WTC11 (cell line): ENCODE measurements at regions not wholly inside any gene's neighbourhood (a gene's known extent, or its start where the extent isn't known, plus 50 kb on each side); places are given as distances from the start of the nearest gene placed in this dataset.

ENCODE experiments used
- ATAC-seq: fragments of 200-7000 bp; cut with Tn5 transposase; 2 replicates; pipeline ENCODE4 v1.10.0; 2021; ENCODE audit warnings: mild to moderate bottlenecking, moderate library complexity
- CTCF ChIA-PET: fragments of 300-600 bp; sonication (Branson Sonifier 250); formaldehyde crosslinking; loops from one replicate; lab custom pipeline; 2021; ENCODE audit warnings: antibody characterized with exemption; lab: Charles Lee
- POLR2A ChIA-PET: fragments of 350-600 bp; sonication (Branson Sonifier 250); formaldehyde crosslinking; loops from one replicate; lab custom pipeline; 2021; ENCODE audit warnings: antibody characterized with exemption; lab: Charles Lee
- DNase-seq: peaks from one replicate; pipeline ENCODE4 v3.0.0; 2021; ENCODE audit warnings: low spot score
- H3K27ac Mint-ChIP-seq: 2 replicates; pipeline ENCODE4 v1.8.0; 2021; ENCODE audit warnings: mixed read lengths
- H3K27me3 Mint-ChIP-seq: 2 replicates; pipeline ENCODE4 v1.8.0; 2021; ENCODE audit warnings: low read depth, mild to moderate bottlenecking, moderate library complexity, mixed read lengths
- H3K36me3 Mint-ChIP-seq: 2 replicates; pipeline ENCODE4 v1.8.0; 2021; ENCODE audit warnings: mixed read lengths
- H3K4me1 Mint-ChIP-seq: 2 replicates; pipeline ENCODE4 v1.8.0; 2022; ENCODE audit warnings: mixed read lengths
- H3K4me3 Mint-ChIP-seq: 2 replicates; pipeline ENCODE4 v1.8.0; 2021; ENCODE audit warnings: mild to moderate bottlenecking, moderate library complexity, mixed read lengths
- H3K9me3 Mint-ChIP-seq: 2 replicates; pipeline ENCODE4 v1.8.0; 2021; ENCODE audit warnings: mixed read lengths
- AFF4 ChIP-seq: sonication (generic); formaldehyde crosslinking; IDR thresholded peaks from 2 replicates; pipeline ENCODE4 v1.8.1; 2023; ENCODE audit warnings: mild to moderate bottlenecking, missing genetic modification reagents, borderline replicate concordance
- AR ChIP-seq: fragments of 250-450 bp; sonication (Bioruptor Pico); IDR thresholded peaks from 2 replicates; pipeline ENCODE4 v1.9.0; 2021; ENCODE audit warnings: mild to moderate bottlenecking
- CREB1 ChIP-seq: sonication (generic); formaldehyde crosslinking; IDR thresholded peaks from 2 replicates; pipeline ENCODE4 v1.8.0; 2023; ENCODE audit warnings: mild to moderate bottlenecking, missing genetic modification reagents
- EMX1 ChIP-seq: fragments of 250-450 bp; sonication (Bioruptor Pico); IDR thresholded peaks from 2 replicates; pipeline ENCODE4 v1.8.0; 2021; ENCODE audit warnings: mild to moderate bottlenecking
- ERG ChIP-seq: fragments of 250-450 bp; sonication (Bioruptor Pico); IDR thresholded peaks from 2 replicates; pipeline ENCODE4 v1.8.0; 2021; ENCODE audit warnings: mild to moderate bottlenecking
- FOXK1 ChIP-seq: sonication (generic); formaldehyde crosslinking; IDR thresholded peaks from 2 replicates; pipeline ENCODE4 v1.8.0; 2022; ENCODE audit warnings: mild to moderate bottlenecking, moderate library complexity, missing genetic modification reagents
- GRHL2 ChIP-seq: fragments of 250-450 bp; sonication (Bioruptor Pico); IDR thresholded peaks from 2 replicates; pipeline ENCODE4 v1.8.0; 2022; ENCODE audit warnings: mild to moderate bottlenecking, moderate library complexity; ENCODE audit not compliant: insufficient replicate concordance, severe bottlenecking
- IRF2 ChIP-seq: sonication (generic); formaldehyde crosslinking; IDR thresholded peaks from 2 replicates; pipeline ENCODE4 v1.8.0; 2022; ENCODE audit warnings: low read depth, missing genetic modification reagents, borderline replicate concordance
- MXD4 ChIP-seq: fragments of 250-450 bp; sonication (Bioruptor Pico); IDR thresholded peaks from 2 replicates; pipeline ENCODE4 v1.8.0; 2021; ENCODE audit warnings: mild to moderate bottlenecking, moderate library complexity, borderline replicate concordance
- NFE2L1 ChIP-seq: sonication (generic); formaldehyde crosslinking; IDR thresholded peaks from 2 replicates; pipeline ENCODE4 v1.8.1; 2023; ENCODE audit warnings: missing genetic modification reagents
- PRRX2 ChIP-seq: fragments of 250-450 bp; sonication (Bioruptor Pico); IDR thresholded peaks from 2 replicates; pipeline ENCODE4 v1.8.0; 2021; ENCODE audit warnings: mild to moderate bottlenecking
- USF1 ChIP-seq: sonication (generic); formaldehyde crosslinking; IDR thresholded peaks from 2 replicates; pipeline ENCODE4 v1.8.0; 2022; ENCODE audit warnings: mild to moderate bottlenecking, missing genetic modification reagents
- USF2 ChIP-seq: sonication (generic); formaldehyde crosslinking; IDR thresholded peaks from 2 replicates; pipeline ENCODE4 v1.8.1; 2023; ENCODE audit warnings: mild to moderate bottlenecking, missing genetic modification reagents, moderate library complexity
- ZMAT4 ChIP-seq: fragments of 250-450 bp; sonication (Bioruptor Pico); IDR thresholded peaks from 2 replicates; pipeline ENCODE4 v1.9.0; 2021; ENCODE audit warnings: mild to moderate bottlenecking
- ZNF232 ChIP-seq: sonication (generic); formaldehyde crosslinking; IDR thresholded peaks from 2 replicates; pipeline ENCODE4 v1.8.0; 2022; ENCODE audit warnings: mild to moderate bottlenecking, missing genetic modification reagents
- ZNF281 ChIP-seq: sonication (generic); formaldehyde crosslinking; IDR thresholded peaks from 2 replicates; pipeline ENCODE4 v1.8.0; 2023; ENCODE audit warnings: mild to moderate bottlenecking, missing genetic modification reagents
- ZNF396 ChIP-seq: fragments of 250-450 bp; sonication (Bioruptor Pico); IDR thresholded peaks from 2 replicates; pipeline ENCODE4 v1.8.0; 2021; ENCODE audit warnings: mild to moderate bottlenecking, moderate library complexity, borderline replicate concordance
- ZNF423 ChIP-seq: fragments of 250-450 bp; sonication (Bioruptor Pico); IDR thresholded peaks from 2 replicates; pipeline ENCODE4 v2.1.2; 2022; ENCODE audit warnings: mild to moderate bottlenecking, moderate library complexity
- ZSCAN18 ChIP-seq: fragments of 250-450 bp; sonication (Bioruptor Pico); IDR thresholded peaks from 2 replicates; pipeline ENCODE4 v2.1.2; 2022; ENCODE audit warnings: mild to moderate bottlenecking, moderate library complexity

GRCh38 chr1:22332795-22333499 is 118.7 kb upstream of the ZBTB40 start:
- Mint-ChIP-seq H3K27me3 (no peaks in the 10 kb centered on the region), H3K4me1 (peaks cover 3% of the 10 kb centered on the region), H3K27ac (no peak overlapping the region; the same call in 1 of the 2 replicates), H3K4me3 (no peak overlapping the region), H3K36me3 (no peaks in the 10 kb centered on the region), H3K9me3 (no peaks in the 10 kb centered on the region; the same call in 1 of the 2 replicates)
- CTCF ChIA-PET: no interaction called here
- ATAC-seq (no peak), DNase-seq (no peak)
- POLR2A ChIA-PET: no interaction called here
- TF ChIP-seq USF1: no peak
- TF ChIP-seq ZNF281 (CRISPR knock-in tag): no peak
- no peak for TF ChIP-seq ZMAT4 (CRISPR knock-in tag)
- no peak for TF ChIP-seq PRRX2 (CRISPR knock-in tag)
- no peak for TF ChIP-seq ZNF423 (CRISPR knock-in tag)
- no peak for TF ChIP-seq ERG (CRISPR knock-in tag)

GRCh38 chr1:22333516-22334121 is 118.0 kb upstream of the ZBTB40 start:
- Mint-ChIP-seq H3K9me3 (no peaks in the 10 kb centered on the region; the same call in 1 of the 2 replicates), H3K4me3 (no peak overlapping the region), H3K27me3 (no peaks in the 10 kb centered on the region), H3K27ac (no peak overlapping the region; the same call in 1 of the 2 replicates), H3K4me1 (peaks cover 3% of the 10 kb centered on the region), H3K36me3 (no peaks in the 10 kb centered on the region)
- POLR2A ChIA-PET: no interaction called here
- CTCF ChIA-PET: no interaction called here
- ATAC-seq: no peak
- no peak for DNase-seq
- no peak for TF ChIP-seq GRHL2 (CRISPR knock-in tag)
- no peak for TF ChIP-seq FOXK1 (CRISPR knock-in tag)
- no peak for TF ChIP-seq ZSCAN18 (CRISPR knock-in tag)
- no peak for TF ChIP-seq USF2
- TF ChIP-seq ZNF232 (CRISPR knock-in tag): no peak
- TF ChIP-seq EMX1: no peak
- TF ChIP-seq AR (CRISPR knock-in tag): no peak
- no peak for TF ChIP-seq MXD4 (CRISPR knock-in tag)
- TF ChIP-seq CREB1 (CRISPR knock-in tag): no peak
- no peak for TF ChIP-seq ZNF396 (CRISPR knock-in tag)
- no peak for TF ChIP-seq NFE2L1
- TF ChIP-seq IRF2 (CRISPR knock-in tag): no peak
- no peak for TF ChIP-seq AFF4
